ENCODE measurements at regions not wholly inside any gene's neighbourhood (a gene's known extent, or its start where the extent isn't known, plus 50 kb on each side); places are given as distances from the start of the nearest gene placed in this dataset.

DNA sequence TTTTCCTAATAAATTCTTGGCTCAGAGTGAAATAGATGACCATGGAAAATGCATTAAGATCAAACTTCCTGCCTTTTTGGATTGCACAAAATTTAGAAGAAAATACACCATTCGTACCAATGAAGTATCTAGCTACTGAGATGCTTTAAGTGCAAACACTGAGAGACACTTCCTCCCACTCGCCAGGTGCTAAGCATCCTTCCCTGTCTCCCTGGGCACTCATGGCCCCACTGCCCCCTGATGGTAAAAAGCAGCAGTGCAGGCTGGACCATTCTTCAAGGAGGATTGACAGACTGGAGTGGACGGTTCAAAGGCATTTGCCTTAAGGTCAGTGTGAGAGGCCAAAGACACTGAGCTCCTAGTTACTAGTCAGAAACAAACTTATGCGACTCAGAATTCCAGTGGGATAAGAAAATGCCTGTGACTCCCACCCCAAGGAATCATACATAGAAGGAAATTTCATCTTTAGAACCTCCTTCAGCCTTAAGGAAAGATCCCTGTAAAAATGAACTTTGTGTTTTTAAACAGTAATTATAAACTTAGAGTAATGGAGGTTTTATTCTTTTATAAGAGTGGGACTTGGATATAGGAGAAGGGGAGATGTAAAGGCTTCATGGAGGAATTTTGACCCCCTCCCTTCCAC is 86.0 kb upstream of the SLC30A5 start (continued):
- TF ChIP-seq, protein P1, sequence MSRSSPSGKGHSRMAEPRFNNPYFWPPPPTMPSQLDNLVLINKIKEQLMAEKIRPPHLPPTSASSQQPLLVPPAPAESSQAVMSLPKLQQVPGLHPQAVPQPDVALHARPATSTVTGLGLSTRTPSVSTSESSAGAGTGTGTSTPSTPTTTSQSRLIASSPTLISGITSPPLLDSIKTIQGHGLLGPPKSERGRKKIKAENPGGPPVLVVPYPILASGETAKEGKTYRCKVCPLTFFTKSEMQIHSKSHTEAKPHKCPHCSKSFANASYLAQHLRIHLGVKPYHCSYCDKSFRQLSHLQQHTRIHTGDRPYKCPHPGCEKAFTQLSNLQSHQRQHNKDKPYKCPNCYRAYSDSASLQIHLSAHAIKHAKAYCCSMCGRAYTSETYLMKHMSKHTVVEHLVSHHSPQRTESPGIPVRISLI (tag by site-specific recombination; IDR thresholded peaks at IDR 0.05), result no peak
- TF ChIP-seq ZNF654 (tag by site-specific recombination; IDR thresholded peaks at IDR 0.05; ENCODE audit: low read depth) (peak; percentile 82), ZNF623 (tag by site-specific recombination; IDR thresholded peaks at IDR 0.05) (no peak), ZEB2 (tag by site-specific recombination; IDR thresholded peaks at IDR 0.05) (no peak), TRIM28 (IDR thresholded peaks at IDR 0.05; ENCODE audit: borderline replicate concordance, low read length) (no peak), ZNF211 (tag by site-specific recombination; IDR thresholded peaks at IDR 0.05; ENCODE audit: low read depth) (no peak), ZNF433 (tag by site-specific recombination; IDR thresholded peaks at IDR 0.05; ENCODE audit: low read depth) (no peak), ZNF596 (tag by site-specific recombination; IDR thresholded peaks at IDR 0.05) (no peak), ZFP37 (tag by site-specific recombination; IDR thresholded peaks at IDR 0.05) (no peak), ZBTB17 (tag by site-specific recombination; IDR thresholded peaks at IDR 0.05) (no peak), ZBTB48 (tag by site-specific recombination; IDR thresholded peaks at IDR 0.05) (no peak), ZNF549 (tag by site-specific recombination; IDR thresholded peaks at IDR 0.05) (no peak), ZNF76 (tag by site-specific recombination; IDR thresholded peaks at IDR 0.05; ENCODE audit: borderline replicate concordance, low read depth) (no peak), ZNF133 (tag by site-specific recombination; IDR thresholded peaks at IDR 0.05) (no peak), ZSCAN23 (tag by site-specific recombination; IDR thresholded peaks at IDR 0.05) (no peak), ZFHX2 (tag by site-specific recombination; conservative IDR thresholded peaks at IDR 0.05) (peak; percentile 20; the same call in 1 of the 2 replicates), ZNF394 (tag by site-specific recombination; IDR thresholded peaks at IDR 0.05; ENCODE audit: borderline replicate concordance) (no peak), ZNF184 (tag by site-specific recombination; IDR thresholded peaks at IDR 0.05) (peak; percentile 55; the same call in 1 of the 2 replicates), ZNF830 (tag by site-specific recombination; IDR thresholded peaks at IDR 0.05; ENCODE audit: low read depth) (no peak), ZNF561 (tag by site-specific recombination; IDR thresholded peaks at IDR 0.05; ENCODE audit: borderline replicate concordance) (no peak), KLF1 (tag by site-specific recombination; IDR thresholded peaks at IDR 0.05) (no peak), KLF16 (tag by site-specific recombination; IDR thresholded peaks at IDR 0.05) (no peak), YY1 (tag by site-specific recombination; IDR thresholded peaks at IDR 0.05) (no peak), ZNF302 (tag by site-specific recombination; IDR thresholded peaks at IDR 0.05; ENCODE audit: low read depth) (no peak)
- TF ChIP-seq, protein P2, sequence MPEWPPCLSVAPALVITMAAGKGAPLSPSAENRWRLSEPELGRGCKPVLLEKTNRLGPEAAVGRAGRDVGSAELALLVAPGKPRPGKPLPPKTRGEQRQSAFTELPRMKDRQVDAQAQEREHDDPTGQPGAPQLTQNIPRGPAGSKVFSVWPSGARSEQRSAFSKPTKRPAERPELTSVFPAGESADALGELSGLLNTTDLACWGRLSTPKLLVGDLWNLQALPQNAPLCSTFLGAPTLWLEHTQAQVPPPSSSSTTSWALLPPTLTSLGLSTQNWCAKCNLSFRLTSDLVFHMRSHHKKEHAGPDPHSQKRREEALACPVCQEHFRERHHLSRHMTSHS (tag by site-specific recombination; IDR thresholded peaks at IDR 0.05), result no peak
- TF ChIP-seq, protein P3, sequence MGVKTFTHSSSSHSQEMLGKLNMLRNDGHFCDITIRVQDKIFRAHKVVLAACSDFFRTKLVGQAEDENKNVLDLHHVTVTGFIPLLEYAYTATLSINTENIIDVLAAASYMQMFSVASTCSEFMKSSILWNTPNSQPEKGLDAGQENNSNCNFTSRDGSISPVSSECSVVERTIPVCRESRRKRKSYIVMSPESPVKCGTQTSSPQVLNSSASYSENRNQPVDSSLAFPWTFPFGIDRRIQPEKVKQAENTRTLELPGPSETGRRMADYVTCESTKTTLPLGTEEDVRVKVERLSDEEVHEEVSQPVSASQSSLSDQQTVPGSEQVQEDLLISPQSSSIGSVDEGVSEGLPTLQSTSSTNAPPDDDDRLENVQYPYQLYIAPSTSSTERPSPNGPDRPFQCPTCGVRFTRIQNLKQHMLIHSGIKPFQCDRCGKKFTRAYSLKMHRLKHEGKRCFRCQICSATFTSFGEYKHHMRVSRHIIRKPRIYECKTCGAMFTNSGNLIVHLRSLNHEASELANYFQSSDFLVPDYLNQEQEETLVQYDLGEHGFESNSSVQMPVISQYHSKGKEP (tag by site-specific recombination; IDR thresholded peaks at IDR 0.05), result no peak
- TF ChIP-seq, protein P4, sequence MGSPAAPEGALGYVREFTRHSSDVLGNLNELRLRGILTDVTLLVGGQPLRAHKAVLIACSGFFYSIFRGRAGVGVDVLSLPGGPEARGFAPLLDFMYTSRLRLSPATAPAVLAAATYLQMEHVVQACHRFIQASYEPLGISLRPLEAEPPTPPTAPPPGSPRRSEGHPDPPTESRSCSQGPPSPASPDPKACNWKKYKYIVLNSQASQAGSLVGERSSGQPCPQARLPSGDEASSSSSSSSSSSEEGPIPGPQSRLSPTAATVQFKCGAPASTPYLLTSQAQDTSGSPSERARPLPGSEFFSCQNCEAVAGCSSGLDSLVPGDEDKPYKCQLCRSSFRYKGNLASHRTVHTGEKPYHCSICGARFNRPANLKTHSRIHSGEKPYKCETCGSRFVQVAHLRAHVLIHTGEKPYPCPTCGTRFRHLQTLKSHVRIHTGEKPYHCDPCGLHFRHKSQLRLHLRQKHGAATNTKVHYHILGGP (tag by site-specific recombination; IDR thresholded peaks at IDR 0.05), result no peak
- TF ChIP-seq, protein P5, sequence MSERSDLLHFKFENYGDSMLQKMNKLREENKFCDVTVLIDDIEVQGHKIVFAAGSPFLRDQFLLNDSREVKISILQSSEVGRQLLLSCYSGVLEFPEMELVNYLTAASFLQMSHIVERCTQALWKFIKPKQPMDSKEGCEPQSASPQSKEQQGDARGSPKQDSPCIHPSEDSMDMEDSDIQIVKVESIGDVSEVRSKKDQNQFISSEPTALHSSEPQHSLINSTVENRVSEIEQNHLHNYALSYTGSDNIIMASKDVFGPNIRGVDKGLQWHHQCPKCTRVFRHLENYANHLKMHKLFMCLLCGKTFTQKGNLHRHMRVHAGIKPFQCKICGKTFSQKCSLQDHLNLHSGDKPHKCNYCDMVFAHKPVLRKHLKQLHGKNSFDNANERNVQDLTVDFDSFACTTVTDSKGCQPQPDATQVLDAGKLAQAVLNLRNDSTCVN (tag by site-specific recombination; optimal IDR thresholded peaks at IDR 0.05), result no peak
- TF ChIP-seq, protein P6, sequence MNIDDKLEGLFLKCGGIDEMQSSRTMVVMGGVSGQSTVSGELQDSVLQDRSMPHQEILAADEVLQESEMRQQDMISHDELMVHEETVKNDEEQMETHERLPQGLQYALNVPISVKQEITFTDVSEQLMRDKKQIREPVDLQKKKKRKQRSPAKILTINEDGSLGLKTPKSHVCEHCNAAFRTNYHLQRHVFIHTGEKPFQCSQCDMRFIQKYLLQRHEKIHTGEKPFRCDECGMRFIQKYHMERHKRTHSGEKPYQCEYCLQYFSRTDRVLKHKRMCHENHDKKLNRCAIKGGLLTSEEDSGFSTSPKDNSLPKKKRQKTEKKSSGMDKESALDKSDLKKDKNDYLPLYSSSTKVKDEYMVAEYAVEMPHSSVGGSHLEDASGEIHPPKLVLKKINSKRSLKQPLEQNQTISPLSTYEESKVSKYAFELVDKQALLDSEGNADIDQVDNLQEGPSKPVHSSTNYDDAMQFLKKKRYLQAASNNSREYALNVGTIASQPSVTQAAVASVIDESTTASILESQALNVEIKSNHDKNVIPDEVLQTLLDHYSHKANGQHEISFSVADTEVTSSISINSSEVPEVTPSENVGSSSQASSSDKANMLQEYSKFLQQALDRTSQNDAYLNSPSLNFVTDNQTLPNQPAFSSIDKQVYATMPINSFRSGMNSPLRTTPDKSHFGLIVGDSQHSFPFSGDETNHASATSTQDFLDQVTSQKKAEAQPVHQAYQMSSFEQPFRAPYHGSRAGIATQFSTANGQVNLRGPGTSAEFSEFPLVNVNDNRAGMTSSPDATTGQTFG (tag by site-specific recombination; IDR thresholded peaks at IDR 0.05; ENCODE audit: borderline replicate concordance), result no peak
- TF ChIP-seq, protein P7, sequence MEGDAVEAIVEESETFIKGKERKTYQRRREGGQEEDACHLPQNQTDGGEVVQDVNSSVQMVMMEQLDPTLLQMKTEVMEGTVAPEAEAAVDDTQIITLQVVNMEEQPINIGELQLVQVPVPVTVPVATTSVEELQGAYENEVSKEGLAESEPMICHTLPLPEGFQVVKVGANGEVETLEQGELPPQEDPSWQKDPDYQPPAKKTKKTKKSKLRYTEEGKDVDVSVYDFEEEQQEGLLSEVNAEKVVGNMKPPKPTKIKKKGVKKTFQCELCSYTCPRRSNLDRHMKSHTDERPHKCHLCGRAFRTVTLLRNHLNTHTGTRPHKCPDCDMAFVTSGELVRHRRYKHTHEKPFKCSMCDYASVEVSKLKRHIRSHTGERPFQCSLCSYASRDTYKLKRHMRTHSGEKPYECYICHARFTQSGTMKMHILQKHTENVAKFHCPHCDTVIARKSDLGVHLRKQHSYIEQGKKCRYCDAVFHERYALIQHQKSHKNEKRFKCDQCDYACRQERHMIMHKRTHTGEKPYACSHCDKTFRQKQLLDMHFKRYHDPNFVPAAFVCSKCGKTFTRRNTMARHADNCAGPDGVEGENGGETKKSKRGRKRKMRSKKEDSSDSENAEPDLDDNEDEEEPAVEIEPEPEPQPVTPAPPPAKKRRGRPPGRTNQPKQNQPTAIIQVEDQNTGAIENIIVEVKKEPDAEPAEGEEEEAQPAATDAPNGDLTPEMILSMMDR (tag by site-specific recombination; IDR thresholded peaks at IDR 0.05), result peak; percentile 67; the same call in 1 of the 2 replicates
